Stimulated activated effector memory CD8-positive, alpha-beta T cell treated with anti-CD3 and anti-CD28 coated beads, Interleukin-12 subunit alpha, Interleukin-12 subunit beta, amount 100 ng/mL, for 72 hours (primary cell): ENCODE measurements at regions not wholly inside any gene's neighbourhood (a gene's known extent, or its start where the extent isn't known, plus 50 kb on each side); places are given as distances from the start of the nearest gene placed in this dataset.

Experiments used
- ATAC-seq: fragments of 150-1000 bp; cut with Tn5 transposase; 2 replicates; pipeline ENCODE4 v1.10.0; 2021
- DNase-seq, 2 donors: peaks; one replicate each; pipeline ENCODE4 v3.0.0; 2021 to 2022; ENCODE audit warnings: low spot score in 2 of 2
- H3K27ac Mint-ChIP-seq: one replicate; pipeline ENCODE4 v1.8.0; 2022; ENCODE audit warnings: mild to moderate bottlenecking, mixed read lengths
- H3K36me3 Mint-ChIP-seq: one replicate; pipeline ENCODE4 v1.8.0; 2022; ENCODE audit warnings: mild to moderate bottlenecking, mixed read lengths
- H3K4me1 Mint-ChIP-seq: one replicate; pipeline ENCODE4 v1.8.0; 2022; ENCODE audit warnings: mixed read lengths
- H3K4me3 Mint-ChIP-seq: one replicate; pipeline ENCODE4 v1.8.0; 2022; ENCODE audit warnings: mild to moderate bottlenecking, mixed read lengths
- H3K9me3 Mint-ChIP-seq: one replicate; pipeline ENCODE4 v1.8.0; 2022; ENCODE audit warnings: mixed read lengths

GRCh38 chr10:120979435-120980278, 128.5 kb downstream of the WDR11 start:
- Mint-ChIP-seq H3K36me3 (no peaks in the 10 kb centered on the region), H3K9me3 (no peaks in the 10 kb centered on the region), H3K4me3 (peak overlapping the region; percentile 37), H3K27ac (no peak overlapping the region), H3K4me1 (no peaks in the 10 kb centered on the region)
- peak; percentile 49 for ATAC-seq
- peak; percentile 6 to 48 for DNase-seq

GRCh38 chr10:120980279-120981255, 129.4 kb downstream of the WDR11 start:
- H3K4me1 Mint-ChIP-seq: no peaks in the 10 kb centered on the region
- no peak for ATAC-seq
- DNase-seq: no peak
- H3K27ac Mint-ChIP-seq: no peak overlapping the region
- H3K4me3 Mint-ChIP-seq: no peak overlapping the region
- H3K9me3 Mint-ChIP-seq: no peaks in the 10 kb centered on the region
- no peaks in the 10 kb centered on the region for H3K36me3 Mint-ChIP-seq

- Mint-ChIP-seq H3K4me1 (peaks cover 2% of the 10 kb centered on the region), H3K36me3 (no peaks in the 10 kb centered on the region), H3K4me3 (no peak overlapping the region), H3K27ac (no peak overlapping the region), H3K9me3 (no peaks in the 10 kb centered on the region)
- DNase-seq (no peak), ATAC-seq (no peak)
These were observed 130.6 kb downstream of the WDR11 start for GRCh38 chr10:120981601-120982391.

- no peak overlapping the region for H3K4me3 Mint-ChIP-seq
- no peak for DNase-seq
- no peaks in the 10 kb centered on the region for H3K9me3 Mint-ChIP-seq
- no peak for ATAC-seq
- H3K4me1 Mint-ChIP-seq: peaks cover 9% of the 10 kb centered on the region
- no peak overlapping the region for H3K27ac Mint-ChIP-seq
- no peaks in the 10 kb centered on the region for H3K36me3 Mint-ChIP-seq
These were observed 131.3 kb downstream of the WDR11 start for GRCh38 chr10:120982507-120982906.

- Mint-ChIP-seq H3K4me1 (peaks cover 14% of the 10 kb centered on the region), H3K36me3 (no peaks in the 10 kb centered on the region), H3K4me3 (no peak overlapping the region), H3K9me3 (peaks cover 4% of the 10 kb centered on the region), H3K27ac (no peak overlapping the region)
- ATAC-seq: no peak
- DNase-seq: no peak
These were observed 132.6 kb downstream of the WDR11 start for GRCh38 chr10:120983721-120984120.

- Mint-ChIP-seq H3K9me3 (peaks cover 7% of the 10 kb centered on the region), H3K27ac (no peak overlapping the region), H3K4me3 (no peak overlapping the region), H3K36me3 (no peaks in the 10 kb centered on the region), H3K4me1 (peaks cover 19% of the 10 kb centered on the region)
- ATAC-seq (no peak), DNase-seq (no peak)
These were observed 133.1 kb downstream of the WDR11 start for GRCh38 chr10:120984221-120984620.

- H3K4me3 Mint-ChIP-seq: peak overlapping the region; percentile 5
- H3K9me3 Mint-ChIP-seq: peaks cover 11% of the 10 kb centered on the region
- ATAC-seq (peak; percentile 63), DNase-seq (no peak)
- peak overlapping the region; percentile 38 for H3K27ac Mint-ChIP-seq
- H3K4me1 Mint-ChIP-seq: peaks cover 20% of the 10 kb centered on the region
- no peaks in the 10 kb centered on the region for H3K36me3 Mint-ChIP-seq
These were observed 136.2 kb downstream of the WDR11 start for GRCh38 chr10:120987359-120987758.

GRCh38 chr10:120988751-120989150, 137.6 kb downstream of the WDR11 start:
- DNase-seq: no peak
- Mint-ChIP-seq H3K36me3 (no peaks in the 10 kb centered on the region), H3K9me3 (peaks cover 11% of the 10 kb centered on the region), H3K4me1 (peaks cover 20% of the 10 kb centered on the region), H3K27ac (no peak overlapping the region), H3K4me3 (no peak overlapping the region)
- ATAC-seq: no peak

- DNase-seq (no peak), ATAC-seq (no peak)
- H3K4me1 Mint-ChIP-seq: peaks cover 20% of the 10 kb centered on the region
- H3K4me3 Mint-ChIP-seq: no peak overlapping the region
- no peaks in the 10 kb centered on the region for H3K36me3 Mint-ChIP-seq
- H3K27ac Mint-ChIP-seq: no peak overlapping the region
- H3K9me3 Mint-ChIP-seq: peaks cover 11% of the 10 kb centered on the region
These were observed 138.1 kb downstream of the WDR11 start for GRCh38 chr10:120989279-120989678.

GRCh38 chr10:120989996-120990598, 138.9 kb downstream of the WDR11 start:
- peak overlapping the region; percentile 27 for H3K27ac Mint-ChIP-seq
- peaks cover 20% of the 10 kb centered on the region for H3K4me1 Mint-ChIP-seq
- no peak overlapping the region for H3K4me3 Mint-ChIP-seq
- DNase-seq (peak in 1 of 2 donors; percentile 15), ATAC-seq (no peak)
- H3K36me3 Mint-ChIP-seq: no peaks in the 10 kb centered on the region
- H3K9me3 Mint-ChIP-seq: peaks cover 11% of the 10 kb centered on the region

- Mint-ChIP-seq H3K27ac (peak overlapping the region; percentile 27), H3K4me1 (peaks cover 20% of the 10 kb centered on the region), H3K9me3 (peaks cover 11% of the 10 kb centered on the region), H3K36me3 (no peaks in the 10 kb centered on the region), H3K4me3 (no peak overlapping the region)
- DNase-seq: peak in 1 of 2 donors; percentile 10
- no peak for ATAC-seq
These were observed 139.7 kb downstream of the WDR11 start for GRCh38 chr10:120990831-120991230.

GRCh38 chr10:120993089-120993488, 141.9 kb downstream of the WDR11 start:
- no peak overlapping the region for H3K4me3 Mint-ChIP-seq
- no peak overlapping the region for H3K27ac Mint-ChIP-seq
- H3K4me1 Mint-ChIP-seq: peaks cover 11% of the 10 kb centered on the region
- ATAC-seq (no peak), DNase-seq (no peak)
- H3K36me3 Mint-ChIP-seq: no peaks in the 10 kb centered on the region
- peaks cover 11% of the 10 kb centered on the region for H3K9me3 Mint-ChIP-seq

- Mint-ChIP-seq H3K4me3 (no peak overlapping the region), H3K27ac (no peak overlapping the region), H3K36me3 (no peaks in the 10 kb centered on the region), H3K9me3 (no peaks in the 10 kb centered on the region), H3K4me1 (no peaks in the 10 kb centered on the region)
- ATAC-seq: no peak
- peak in 1 of 2 donors; percentile 20 for DNase-seq
These were observed 144.6 kb downstream of the WDR11 start for GRCh38 chr10:120995768-120996167.

GRCh38 chr10:120996456-120997034, 145.4 kb downstream of the WDR11 start:
- ATAC-seq: no peak
- no peak overlapping the region for H3K4me3 Mint-ChIP-seq

More at GRCh38 chr10:120996456-120997034, 145.4 kb downstream of the WDR11 start:
- peak in 1 of 2 donors; percentile 8 for DNase-seq
- no peak overlapping the region for H3K27ac Mint-ChIP-seq
- H3K9me3 Mint-ChIP-seq: no peaks in the 10 kb centered on the region
- H3K4me1 Mint-ChIP-seq: no peaks in the 10 kb centered on the region
- no peaks in the 10 kb centered on the region for H3K36me3 Mint-ChIP-seq
